MCF 10A (cell line): ENCODE measurements at regions not wholly inside any gene's neighbourhood (a gene's known extent, or its start where the extent isn't known, plus 50 kb on each side); places are given as distances from the start of the nearest gene placed in this dataset.

Experiments used
- BruUV-seq: library from RNA; stranded (reverse); fragments of 400-500 nt; replicated peaks from 2 replicates; lab custom pipeline; 2021; lab: Mats Ljungman, UMichigan
- CTCF ChIA-PET: fragments of 300-600 bp; sonication (Branson Sonifier 250); formaldehyde crosslinking; extraction: SDS; loops from one replicate; lab custom pipeline; 2021; ENCODE audit warnings: antibody characterized with exemption, inconsistent platforms; lab: Yijun Ruan, JAX
- POLR2A ChIA-PET: fragments of 300-600, 350-650 bp; sonication (Branson Sonifier 250); formaldehyde crosslinking; extraction: SDS; loops from one replicate; lab custom pipeline; 2020; ENCODE audit warnings: antibody characterized with exemption, inconsistent platforms; lab: Yijun Ruan, JAX
- DNase-seq: peaks from one replicate; pipeline ENCODE4 v3.0.0-alpha.2; 2018; ENCODE audit not compliant: unreplicated experiment
- H3K27ac Mint-ChIP-seq: one replicate; pipeline ENCODE4 v1.8.0; 2022; ENCODE audit warnings: mild to moderate bottlenecking, low read depth, mixed read lengths; ENCODE audit not compliant: unreplicated experiment
- H3K27me3 Mint-ChIP-seq: one replicate; pipeline ENCODE4 v1.8.0; 2022; ENCODE audit warnings: mixed read lengths; ENCODE audit not compliant: insufficient read depth, unreplicated experiment
- H3K36me3 Mint-ChIP-seq: one replicate; pipeline ENCODE4 v1.8.0; 2022; ENCODE audit warnings: mild to moderate bottlenecking, moderate library complexity, mixed read lengths; ENCODE audit not compliant: insufficient read depth, unreplicated experiment
- H3K4me1 Mint-ChIP-seq: one replicate; pipeline ENCODE4 v1.8.0; 2022; ENCODE audit warnings: mixed read lengths; ENCODE audit not compliant: insufficient read depth, unreplicated experiment
- H3K4me3 Mint-ChIP-seq: one replicate; pipeline ENCODE4 v1.8.0; 2022; ENCODE audit warnings: mild to moderate bottlenecking, moderate library complexity, mixed read lengths; ENCODE audit not compliant: unreplicated experiment
- H3K9me3 Mint-ChIP-seq: one replicate; pipeline ENCODE4 v1.8.0; 2022; ENCODE audit warnings: mixed read lengths; ENCODE audit not compliant: unreplicated experiment
- intact Hi-C: fragments of 100-400 bp; cut with micrococcal nuclease; formaldehyde crosslinking; loops from 2 replicates; pipeline ENCODE4 v1.14.1; 2022
- TF ChIP-seq, protein P1 (sequence below): fragments of 200-600 bp; IDR thresholded peaks from one replicate; pipeline ENCODE4 v1.8.0; 2022; ENCODE audit warnings: antibody characterized with exemption, mild to moderate bottlenecking; ENCODE audit not compliant: unreplicated experiment

DNA sequence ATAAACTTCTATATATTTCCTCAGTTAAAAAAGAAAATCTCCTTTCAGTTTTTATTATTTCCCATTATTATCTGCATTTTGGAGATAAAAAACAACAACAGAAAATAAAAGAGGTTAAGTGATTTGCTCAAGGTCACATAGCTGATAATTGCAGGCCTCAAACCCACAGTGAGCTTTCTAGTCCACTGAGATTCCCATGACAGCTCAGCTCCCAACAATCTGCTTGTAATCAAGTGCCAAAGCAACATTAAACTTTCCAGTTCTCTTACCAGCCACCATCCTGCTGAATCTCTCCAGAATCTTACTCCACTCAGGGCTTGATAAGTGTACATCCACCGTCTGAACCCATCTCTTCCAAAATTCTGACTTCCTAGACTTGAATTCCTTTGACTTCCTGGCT, 318.2 kb upstream of the SEMA6D start:
- ChIA-PET CTCF (no interaction called here), POLR2A (no interaction called here)
- Mint-ChIP-seq H3K4me1 (no peaks in the 10 kb centered on the region), H3K4me3 (no peak overlapping the region), H3K9me3 (no peaks in the 10 kb centered on the region), H3K36me3 (no peaks in the 10 kb centered on the region), H3K27me3 (no peaks in the 10 kb centered on the region), H3K27ac (no peak overlapping the region)
- no peak for DNase-seq
- TF ChIP-seq, protein P1, sequence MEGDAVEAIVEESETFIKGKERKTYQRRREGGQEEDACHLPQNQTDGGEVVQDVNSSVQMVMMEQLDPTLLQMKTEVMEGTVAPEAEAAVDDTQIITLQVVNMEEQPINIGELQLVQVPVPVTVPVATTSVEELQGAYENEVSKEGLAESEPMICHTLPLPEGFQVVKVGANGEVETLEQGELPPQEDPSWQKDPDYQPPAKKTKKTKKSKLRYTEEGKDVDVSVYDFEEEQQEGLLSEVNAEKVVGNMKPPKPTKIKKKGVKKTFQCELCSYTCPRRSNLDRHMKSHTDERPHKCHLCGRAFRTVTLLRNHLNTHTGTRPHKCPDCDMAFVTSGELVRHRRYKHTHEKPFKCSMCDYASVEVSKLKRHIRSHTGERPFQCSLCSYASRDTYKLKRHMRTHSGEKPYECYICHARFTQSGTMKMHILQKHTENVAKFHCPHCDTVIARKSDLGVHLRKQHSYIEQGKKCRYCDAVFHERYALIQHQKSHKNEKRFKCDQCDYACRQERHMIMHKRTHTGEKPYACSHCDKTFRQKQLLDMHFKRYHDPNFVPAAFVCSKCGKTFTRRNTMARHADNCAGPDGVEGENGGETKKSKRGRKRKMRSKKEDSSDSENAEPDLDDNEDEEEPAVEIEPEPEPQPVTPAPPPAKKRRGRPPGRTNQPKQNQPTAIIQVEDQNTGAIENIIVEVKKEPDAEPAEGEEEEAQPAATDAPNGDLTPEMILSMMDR: no peak
- intact Hi-C loops: no loop called here
- BruUV-seq: no TSS peak

DNA sequence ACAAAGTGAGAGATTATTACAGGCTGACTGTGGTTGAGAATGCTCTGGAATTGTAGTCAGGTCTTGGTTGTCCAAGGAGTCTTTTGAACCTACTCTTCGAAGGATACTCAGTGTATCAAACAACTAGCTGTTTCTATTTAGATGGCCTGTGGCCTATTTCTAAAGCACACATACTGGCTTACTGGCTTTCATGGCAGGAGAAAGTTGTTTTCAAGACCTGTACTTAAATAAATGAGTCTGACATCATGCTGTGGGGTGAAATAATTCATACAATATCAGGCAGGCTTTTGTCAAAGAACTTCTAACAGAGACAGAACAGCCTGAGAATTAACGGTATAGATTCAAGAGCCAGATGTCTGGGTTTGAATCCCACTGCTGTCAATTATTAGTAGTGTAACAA, 316.7 kb upstream of the SEMA6D start:
- H3K27me3 Mint-ChIP-seq: peaks cover 8% of the 10 kb centered on the region
- intact Hi-C loops: no loop called here
- CTCF ChIA-PET: interaction anchor here (0.8 kb wide), 1 partner anchor 93 kb away, joined by 4 read pairs; no protein-coding TSS in a partner anchor

DNA sequence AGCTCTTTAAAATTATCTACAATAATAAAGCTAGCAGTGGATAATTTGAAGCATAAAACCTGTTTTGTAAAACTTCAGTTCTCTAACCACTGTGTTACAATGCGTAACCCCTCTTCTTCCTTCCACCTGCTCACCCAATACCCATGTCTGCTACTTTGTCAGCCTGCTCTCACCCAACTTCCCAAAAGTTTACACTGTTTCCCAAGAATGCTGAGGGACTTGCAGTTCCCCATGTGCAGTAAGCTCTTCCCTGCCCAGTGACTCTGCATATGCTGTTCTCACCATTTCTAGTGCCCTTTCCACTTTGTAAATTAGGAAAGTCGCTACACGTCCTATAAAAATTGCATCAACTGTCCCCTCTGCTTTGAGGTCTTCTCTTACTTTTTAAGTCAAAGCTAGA, 315.9 kb upstream of the SEMA6D start:
- Mint-ChIP-seq H3K27me3 (peaks cover 8% of the 10 kb centered on the region), H3K9me3 (no peaks in the 10 kb centered on the region), H3K4me3 (no peak overlapping the region), H3K27ac (no peak overlapping the region), H3K36me3 (no peaks in the 10 kb centered on the region), H3K4me1 (no peaks in the 10 kb centered on the region)
- DNase-seq: no peak
- no TSS peak for BruUV-seq
- TF ChIP-seq, protein P1: no peak
- ChIA-PET CTCF (interaction anchor here (0.7 kb wide), 1 partner anchor 10 kb away, joined by 3 read pairs; no protein-coding TSS in a partner anchor), POLR2A (interaction anchor here (0.6 to 0.9 kb wide), 3 partner anchors 9 to 17 kb away, joined by 3 read pairs; no protein-coding TSS in a partner anchor)
- intact Hi-C loops: no loop called here

More for the DNA sequence above, 316.7 kb upstream of the SEMA6D start:
- TF ChIP-seq, protein P1: no peak
- DNase-seq: no peak
- BruUV-seq: no TSS peak
- Mint-ChIP-seq H3K36me3 (no peaks in the 10 kb centered on the region), H3K27ac (no peak overlapping the region), H3K9me3 (no peaks in the 10 kb centered on the region), H3K4me1 (no peaks in the 10 kb centered on the region), H3K4me3 (no peak overlapping the region)
- POLR2A ChIA-PET: no interaction called here

DNA sequence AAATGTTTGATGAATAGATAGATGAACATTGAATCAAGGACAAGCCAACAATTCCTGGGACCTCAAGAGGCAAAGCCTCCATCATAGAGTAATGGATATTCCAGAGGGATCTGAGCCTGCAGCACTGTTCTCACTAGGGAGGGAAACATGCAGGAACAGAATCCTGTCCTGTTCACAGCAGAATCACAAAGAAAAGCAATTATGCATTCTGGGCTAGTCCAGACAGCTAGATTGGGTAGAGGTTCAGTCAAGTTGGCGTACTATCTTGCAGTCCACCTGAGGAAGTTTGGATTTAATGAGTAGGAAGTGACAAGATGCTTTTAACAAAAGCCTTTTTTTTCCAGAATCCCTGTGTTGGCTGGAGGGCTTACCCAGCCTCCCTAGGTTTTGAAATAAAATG, 314.5 kb upstream of the SEMA6D start:
- CTCF ChIA-PET: no interaction called here
- intact Hi-C loops: no loop called here
- POLR2A ChIA-PET: no interaction called here
- no peak overlapping the region for H3K4me3 Mint-ChIP-seq
- BruUV-seq: no TSS peak
- DNase-seq: no peak
- H3K36me3 Mint-ChIP-seq: no peaks in the 10 kb centered on the region
- no peak overlapping the region for H3K27ac Mint-ChIP-seq
- H3K27me3 Mint-ChIP-seq: peaks cover 8% of the 10 kb centered on the region
- no peaks in the 10 kb centered on the region for H3K9me3 Mint-ChIP-seq
- H3K4me1 Mint-ChIP-seq: no peaks in the 10 kb centered on the region
- TF ChIP-seq, protein P1: no peak
